ENCODE measurements at regions not wholly inside any gene's neighbourhood (a gene's known extent, or its start where the extent isn't known, plus 50 kb on each side); places are given as distances from the start of the nearest gene placed in this dataset.
"Not testable (repeated sequence)": the region's sequence is repeated elsewhere in the genome, so short reads cannot be mapped to it uniquely, and the experiment has no call there.

DNA sequence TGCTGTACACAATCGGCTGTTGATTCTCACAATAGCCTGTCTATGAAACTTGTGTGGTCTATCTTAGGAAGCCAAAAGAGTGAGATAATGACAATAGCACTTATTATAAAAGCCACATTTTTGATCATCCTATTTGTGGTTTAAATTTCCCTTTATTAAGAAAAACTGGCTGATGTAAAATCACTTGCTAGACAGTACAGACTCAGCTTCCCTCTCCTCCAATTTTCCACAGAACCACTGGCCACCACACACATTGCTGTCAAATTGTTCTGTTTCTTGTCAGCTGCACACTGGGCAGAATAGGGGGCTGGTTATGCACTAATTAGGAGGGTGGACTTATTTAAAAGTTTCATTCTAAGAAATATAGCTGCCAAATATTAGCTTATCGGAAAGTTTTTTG lies 425.9 kb downstream of the EPHA3 start:
- no peak for DNase-seq (ENCODE audit: low spot score)

DNA sequence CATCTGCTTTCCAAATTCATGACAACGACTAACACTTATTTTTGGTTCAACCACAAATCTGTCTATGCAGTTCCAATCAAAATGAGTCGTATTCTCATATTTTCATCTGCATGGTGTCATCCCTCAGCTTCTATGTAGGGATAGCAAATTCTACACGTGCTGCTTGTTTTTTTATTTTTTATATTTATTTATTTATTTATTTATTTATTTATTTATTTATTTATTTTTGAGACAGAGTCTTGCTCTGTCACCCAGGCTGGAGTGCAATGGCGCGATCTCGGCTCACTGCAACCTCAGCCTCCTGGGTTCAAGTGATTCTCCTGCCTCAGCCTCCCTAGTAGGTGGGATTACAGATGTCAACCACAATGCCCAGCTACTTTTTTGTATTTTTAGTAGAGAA lies 447.2 kb downstream of the EPHA3 start:
- not testable (repeated sequence) for DNase-seq (ENCODE audit: low spot score)

GRCh38 chr3:89558711-89559110 lies 451.3 kb downstream of the EPHA3 start:
- DNase-seq (ENCODE audit: low spot score) = no peak

DNA sequence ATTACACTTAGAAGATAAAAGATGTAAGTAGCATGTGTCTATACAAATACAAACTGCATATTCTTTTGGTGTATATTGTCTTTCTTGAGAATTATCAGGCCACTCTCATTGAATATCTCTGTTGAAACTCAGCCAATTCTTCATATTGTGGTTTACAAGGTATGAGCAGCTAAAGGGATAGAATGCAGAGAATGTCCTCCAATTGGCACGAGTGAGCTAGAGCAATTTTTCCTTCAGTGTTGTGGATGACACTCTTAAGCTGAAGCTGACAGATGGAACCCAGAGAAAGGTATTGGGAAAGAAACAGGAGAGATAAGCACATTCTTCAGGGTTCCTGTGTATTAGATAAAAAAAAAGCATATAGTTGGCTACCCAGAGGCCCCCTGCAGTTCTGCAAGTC lies 453.1 kb downstream of the EPHA3 start:
- DNase-seq (ENCODE audit: low spot score) = no peak

- no peak for DNase-seq (ENCODE audit: low spot score)
Measured at GRCh38 chr3:89562373-89562772, 455.0 kb downstream of the EPHA3 start.

DNA sequence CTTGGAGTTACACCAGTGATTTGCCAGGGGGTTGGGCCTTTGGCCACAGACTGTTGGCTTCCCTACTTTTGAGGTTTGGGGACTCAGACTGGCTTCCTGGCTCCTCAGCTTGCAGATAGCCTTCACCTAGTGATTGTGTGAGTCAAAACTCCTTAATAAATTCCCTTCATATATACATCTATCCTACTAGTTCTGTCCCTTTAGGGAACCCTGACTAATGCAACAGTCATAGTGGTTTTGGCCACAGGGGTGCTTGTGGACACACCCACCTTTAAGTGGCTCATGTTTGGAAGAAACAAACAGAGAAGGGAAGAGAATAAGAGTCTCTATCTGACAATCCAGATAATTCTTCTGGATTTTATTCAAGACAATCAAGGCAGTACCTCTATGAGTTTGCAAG lies 457.7 kb downstream of the EPHA3 start:
- no peak for DNase-seq (ENCODE audit: low spot score)

DNA sequence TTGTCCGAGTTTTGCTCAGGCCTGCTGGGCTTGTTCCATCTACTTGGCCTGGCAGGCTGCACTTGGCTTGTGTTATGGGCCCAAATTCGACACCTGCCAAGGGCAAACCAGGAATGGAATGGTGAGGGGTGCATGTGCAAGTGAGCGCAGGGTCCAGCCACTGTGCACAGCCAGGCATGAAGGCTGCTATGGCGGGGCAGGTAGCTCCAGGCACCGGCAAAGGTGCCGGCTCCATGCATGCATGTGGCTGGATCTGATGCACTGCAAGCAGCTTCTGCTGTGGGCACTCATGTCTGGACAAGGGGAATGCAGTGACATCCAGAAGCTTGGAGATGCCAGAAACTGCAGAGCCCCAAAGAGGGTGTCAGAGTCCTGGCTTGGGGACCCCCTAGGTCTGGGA lies 463.0 kb downstream of the EPHA3 start:
- no peak for DNase-seq (ENCODE audit: low spot score)

GRCh38 chr3:89571298-89571697 lies 463.9 kb downstream of the EPHA3 start:
- no peak for DNase-seq (ENCODE audit: low spot score)

DNA sequence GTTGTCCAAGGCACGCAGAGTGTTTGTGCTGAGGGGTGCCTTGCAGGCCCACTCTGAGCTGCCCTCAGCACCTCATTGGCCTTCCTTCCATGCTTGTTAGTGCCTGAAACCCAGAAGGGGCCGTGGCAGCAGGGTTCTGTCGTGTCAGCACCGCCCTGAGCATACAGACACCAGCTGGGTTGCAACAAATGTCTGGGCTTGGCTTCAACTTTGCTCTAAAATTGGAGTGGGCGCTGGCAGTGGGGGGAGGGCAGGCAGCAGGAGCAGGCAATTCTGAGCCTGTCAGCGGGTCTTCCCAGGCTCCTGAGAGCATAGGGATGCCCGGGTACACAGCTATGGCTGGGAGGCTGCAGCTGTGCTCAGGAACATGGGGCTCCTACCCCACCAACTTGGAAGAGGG lies 464.3 kb downstream of the EPHA3 start:
- DNase-seq (ENCODE audit: low spot score) = peak; percentile 47

- DNase-seq (ENCODE audit: low spot score) = no peak
Measured at GRCh38 chr3:89572261-89572660, 464.8 kb downstream of the EPHA3 start.

- no peak for DNase-seq (ENCODE audit: low spot score)
Measured at GRCh38 chr3:89576417-89576816, 469.0 kb downstream of the EPHA3 start.

- no peak for DNase-seq (ENCODE audit: low spot score)
Measured at GRCh38 chr3:89577637-89578530, 470.5 kb downstream of the EPHA3 start.

DNA sequence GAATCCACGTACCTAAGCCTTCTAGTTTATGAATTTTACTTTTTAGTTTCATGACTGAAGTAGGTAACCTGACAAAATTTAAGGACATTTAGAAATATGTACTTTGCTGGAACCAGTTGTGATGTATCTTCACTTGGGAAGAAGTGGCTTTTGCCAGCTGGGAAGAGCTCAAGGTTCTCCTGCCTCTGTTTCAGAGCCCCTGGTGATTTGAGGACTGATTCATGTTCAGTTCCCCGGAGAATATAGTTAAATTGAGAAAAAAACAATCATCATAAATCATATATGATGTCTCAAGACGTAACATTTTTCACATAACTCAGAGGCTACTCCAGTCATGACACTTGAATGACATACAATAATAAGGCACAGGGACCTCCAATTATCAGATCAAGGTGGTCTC lies 473.4 kb downstream of the EPHA3 start:
- DNase-seq (ENCODE audit: low spot score) = no peak

GRCh38 chr3:89584398-89584797 lies 477.0 kb downstream of the EPHA3 start:
- DNase-seq (ENCODE audit: low spot score) = no peak

- no peak for DNase-seq (ENCODE audit: low spot score)
Measured at GRCh38 chr3:89586256-89586655, 478.8 kb downstream of the EPHA3 start.

DNA sequence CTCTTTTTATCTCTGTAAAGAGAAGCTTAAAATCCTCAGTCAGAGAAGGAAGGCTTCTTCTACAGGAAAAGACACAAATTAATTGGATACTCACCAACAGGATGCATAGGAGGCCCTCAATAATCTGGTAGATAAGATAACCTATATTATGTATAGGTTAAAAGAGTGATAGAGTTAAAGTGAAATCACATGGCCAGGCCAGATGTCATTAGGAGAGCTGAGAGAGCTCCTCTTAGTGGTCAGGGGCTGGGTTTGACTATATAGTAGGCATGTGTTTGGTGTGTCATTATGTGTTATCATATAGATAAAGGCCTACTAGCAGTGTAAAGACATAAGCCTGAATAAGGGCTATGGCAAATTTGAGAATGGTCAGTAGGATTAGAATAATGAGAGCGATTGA lies 479.3 kb downstream of the EPHA3 start:
- no peak for DNase-seq (ENCODE audit: low spot score)

DNA sequence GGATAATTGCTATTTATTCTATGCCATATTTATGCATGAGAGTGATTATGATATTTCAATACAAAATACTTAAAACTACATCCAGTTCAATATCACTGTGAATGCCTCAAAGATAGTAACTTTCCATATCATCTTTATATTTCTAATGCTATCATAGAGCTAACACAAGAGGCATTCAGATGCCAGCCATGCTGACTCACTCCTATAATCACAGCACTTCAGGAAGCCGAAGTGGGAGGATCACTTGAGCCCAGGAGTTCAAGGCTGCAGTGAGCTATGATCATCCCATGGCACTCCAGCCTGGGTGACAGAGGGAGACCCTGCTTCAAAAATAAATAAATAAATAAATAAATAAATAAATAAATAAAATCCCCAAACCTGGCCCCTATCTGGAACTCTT lies 498.7 kb downstream of the EPHA3 start:
- DNase-seq (ENCODE audit: low spot score) = no peak

DNA sequence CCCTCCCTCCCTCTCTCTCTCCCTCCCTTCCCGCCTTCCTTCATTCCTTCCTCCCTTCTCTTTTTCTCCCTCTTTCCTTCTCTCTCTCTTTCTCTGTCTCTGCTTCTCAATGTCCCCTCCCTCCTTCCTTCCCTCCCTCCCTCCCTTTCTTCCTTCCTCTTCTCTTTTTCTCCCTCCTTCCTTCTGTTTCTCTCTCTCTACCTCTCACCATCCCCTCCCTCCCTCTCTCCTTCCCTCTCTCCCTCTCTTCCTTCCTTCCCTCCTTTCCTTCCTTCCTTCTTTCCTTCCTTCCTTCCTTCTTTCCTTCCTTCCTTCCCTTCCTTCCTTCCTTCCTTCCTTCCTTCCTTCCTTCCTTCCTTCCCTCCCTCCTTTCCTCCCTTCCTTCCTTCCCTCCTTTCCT lies 504.6 kb downstream of the EPHA3 start:
- no peak for DNase-seq (ENCODE audit: low spot score)

DNA sequence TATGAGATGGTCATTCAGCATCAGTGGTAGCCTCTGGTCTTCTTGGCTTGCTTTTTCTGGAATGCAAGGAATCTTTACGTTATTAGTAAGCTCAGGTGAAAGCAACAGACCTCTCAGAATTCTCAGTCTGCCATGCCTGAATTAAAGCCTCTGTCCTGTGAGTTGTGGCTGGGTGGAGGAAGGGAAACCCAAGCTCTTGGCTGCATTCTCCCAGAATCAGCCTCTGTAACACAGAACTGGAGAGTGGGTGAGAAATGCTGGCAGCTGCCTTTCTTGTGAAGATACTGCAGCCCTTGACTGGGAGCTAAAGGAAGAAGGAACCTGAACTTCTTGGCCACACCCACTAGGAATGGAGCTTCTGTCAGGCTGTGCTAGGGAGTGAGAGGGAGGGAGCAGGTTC lies 505.8 kb downstream of the EPHA3 start:
- DNase-seq (ENCODE audit: low spot score) = no peak

- no peak for DNase-seq (ENCODE audit: low spot score)
Measured at GRCh38 chr3:89617706-89618105, 510.3 kb downstream of the EPHA3 start.

DNA sequence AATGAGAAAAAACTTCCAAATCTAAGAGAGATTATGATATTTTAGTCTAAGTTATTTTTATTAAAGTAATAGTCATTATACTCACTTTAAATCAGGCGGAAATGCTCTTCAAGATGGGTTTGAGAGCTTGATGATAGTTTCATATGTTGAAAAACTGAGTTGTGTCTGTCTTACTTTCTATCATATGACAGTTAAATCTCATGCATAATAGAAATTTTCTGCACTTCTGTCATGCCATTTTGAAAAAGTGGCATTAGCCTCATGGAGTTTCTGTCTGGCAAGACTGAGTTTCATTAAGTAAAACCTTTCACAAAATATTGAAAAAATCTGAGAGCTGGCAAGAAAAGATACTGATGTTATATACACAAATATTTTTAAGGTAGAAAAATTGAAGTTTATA lies 511.8 kb downstream of the EPHA3 start:
- DNase-seq (ENCODE audit: low spot score) = no peak

DNA sequence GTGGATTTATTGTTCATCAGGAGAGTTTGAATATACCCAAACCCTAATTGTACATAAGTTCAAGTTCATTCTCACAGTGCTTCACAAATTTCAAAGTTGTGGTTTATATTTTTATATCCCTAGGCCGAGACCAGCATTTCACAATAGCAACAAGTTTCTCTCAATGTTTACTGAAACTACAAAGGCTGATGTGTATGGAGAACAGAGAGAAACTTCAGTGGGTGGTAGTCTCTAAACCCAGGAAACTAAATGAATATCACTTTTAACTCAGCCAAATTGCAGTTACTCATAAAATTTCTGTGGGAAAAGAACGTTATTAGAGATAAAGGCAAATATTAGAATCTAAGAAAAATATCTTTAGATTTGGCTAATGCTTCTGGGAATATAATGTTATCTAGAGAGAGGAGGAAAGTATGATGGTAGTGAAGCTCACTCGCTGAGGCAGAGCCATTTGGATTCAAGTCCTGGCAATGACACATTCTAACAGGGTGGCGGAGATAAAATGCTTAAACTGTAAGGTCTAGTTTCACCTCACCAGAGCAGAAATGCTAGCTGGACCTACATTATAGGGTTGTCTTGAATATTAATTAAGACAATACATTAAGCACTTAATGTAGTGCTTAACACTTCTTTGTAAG lies 514.8 kb downstream of the EPHA3 start:
- DNase-seq (ENCODE audit: low spot score) = no peak

- no peak for DNase-seq (ENCODE audit: low spot score)
Measured at GRCh38 chr3:89624494-89624893, 517.1 kb downstream of the EPHA3 start.

GRCh38 chr3:89625945-89626344 lies 518.5 kb downstream of the EPHA3 start:
- DNase-seq (ENCODE audit: low spot score) = no peak
